Upper lobe of right lung (tissue), 1 donor: ENCODE measurements at regions not wholly inside any gene's neighbourhood (a gene's known extent, or its start where the extent isn't known, plus 50 kb on each side); places are given as distances from the start of the nearest gene placed in this dataset.
"Not testable (repeated sequence)": the region's sequence is repeated elsewhere in the genome, so short reads cannot be mapped to it uniquely, and the experiment has no call there.

Experiments used
- ATAC-seq: fragments of 200-7000 bp; cut with Tn5 transposase; one replicate; pipeline ENCODE4 v1.9.1; 2020; ENCODE audit warnings: mild to moderate bottlenecking, moderate library complexity
- DNase-seq: peaks from one replicate; pipeline ENCODE4 v3.0.0-alpha.2; 2020
- H3K27ac ChIP-seq: fragments of 200-600 bp; one replicate; pipeline ENCODE4 v1.8.0; 2022
- H3K27me3 ChIP-seq: fragments of 200-600 bp; one replicate; pipeline ENCODE4 v1.8.0; 2022; ENCODE audit warnings: mild to moderate bottlenecking
- H3K36me3 ChIP-seq: fragments of 200-600 bp; one replicate; pipeline ENCODE4 v1.8.0; 2022
- H3K4me1 ChIP-seq: fragments of 200-600 bp; one replicate; pipeline ENCODE4 v1.8.0; 2022
- H3K4me3 ChIP-seq: fragments of 200-600 bp; one replicate; pipeline ENCODE4 v1.8.0; 2022; ENCODE audit warnings: mild to moderate bottlenecking
- H3K9me3 ChIP-seq: fragments of 200-600 bp; one replicate; pipeline ENCODE4 v1.8.0; 2022
- CTCF ChIP-seq: fragments of 200-600 bp; IDR thresholded peaks from one replicate; pipeline ENCODE4 v1.8.0; 2022; ENCODE audit warnings: antibody characterized with exemption
- intact Hi-C: fragments of 100-400 bp; cut with DNase I; formaldehyde crosslinking; loops from one replicate; pipeline ENCODE4 v1.11.0; 2022
- donor health status: DM: no; HTN: yes; CAD: no; lungs with severe emphysema.

GRCh38 chr11:48649064-48649463 is 160.5 kb downstream of the OR4A47 start:
- H3K4me1 ChIP-seq, H3K27me3 ChIP-seq, ATAC-seq, H3K4me3 ChIP-seq, DNase-seq, H3K36me3 ChIP-seq, H3K27ac ChIP-seq, intact Hi-C loops, H3K9me3 ChIP-seq: not testable (repeated sequence)

- no peak overlapping the region for H3K4me3 ChIP-seq
- no peaks in the 10 kb centered on the region for H3K27me3 ChIP-seq
- DNase-seq, result no peak
- no peak for ATAC-seq
- no peaks in the 10 kb centered on the region for H3K36me3 ChIP-seq
- H3K4me1 ChIP-seq, result no peaks in the 10 kb centered on the region
- no peak overlapping the region for H3K27ac ChIP-seq
- H3K9me3 ChIP-seq, result peaks cover 20% of the 10 kb centered on the region
- intact Hi-C loops, result no loop called here
- TF ChIP-seq CTCF, result no peak
These were observed 180.6 kb downstream of the OR4A47 start for GRCh38 chr11:48669146-48669545.

GRCh38 chr11:48675945-48676344 is 187.4 kb downstream of the OR4A47 start:
- Histone ChIP-seq H3K27me3 (no peaks in the 10 kb centered on the region), H3K4me3 (no peak overlapping the region), H3K9me3 (peaks cover 15% of the 10 kb centered on the region), H3K27ac (no peak overlapping the region), H3K4me1 (no peaks in the 10 kb centered on the region), H3K36me3 (no peaks in the 10 kb centered on the region)
- intact Hi-C loops, result no loop called here
- TF ChIP-seq CTCF, result no peak
- DNase-seq (no peak), ATAC-seq (no peak)

GRCh38 chr11:48683226-48683720 is 194.7 kb downstream of the OR4A47 start:
- Histone ChIP-seq H3K4me3 (no peak overlapping the region), H3K4me1 (no peaks in the 10 kb centered on the region), H3K36me3 (no peaks in the 10 kb centered on the region), H3K27me3 (no peaks in the 10 kb centered on the region), H3K27ac (no peak overlapping the region), H3K9me3 (peaks cover 3% of the 10 kb centered on the region)
- intact Hi-C loops, result no loop called here
- TF ChIP-seq CTCF, result no peak
- peak; percentile 16 for DNase-seq
- ATAC-seq, result no peak

- H3K36me3 ChIP-seq, H3K27ac ChIP-seq, H3K4me3 ChIP-seq, ATAC-seq, intact Hi-C loops, H3K4me1 ChIP-seq, DNase-seq, H3K27me3 ChIP-seq: not testable (repeated sequence)
- peaks cover 20% of the 10 kb centered on the region for H3K9me3 ChIP-seq
These were observed 240.9 kb downstream of the OR4A47 start for GRCh38 chr11:48729503-48729902.

- ATAC-seq, H3K9me3 ChIP-seq, DNase-seq, intact Hi-C loops, H3K36me3 ChIP-seq, H3K4me1 ChIP-seq, H3K4me3 ChIP-seq, H3K27ac ChIP-seq, H3K27me3 ChIP-seq: not testable (repeated sequence)
These were observed 233.6 kb downstream of the TRIM51G start for GRCh38 chr11:48750081-48750480.
